ENCODE measurements at regions not wholly inside any gene's neighbourhood (a gene's known extent, or its start where the extent isn't known, plus 50 kb on each side); places are given as distances from the start of the nearest gene placed in this dataset.

DNA sequence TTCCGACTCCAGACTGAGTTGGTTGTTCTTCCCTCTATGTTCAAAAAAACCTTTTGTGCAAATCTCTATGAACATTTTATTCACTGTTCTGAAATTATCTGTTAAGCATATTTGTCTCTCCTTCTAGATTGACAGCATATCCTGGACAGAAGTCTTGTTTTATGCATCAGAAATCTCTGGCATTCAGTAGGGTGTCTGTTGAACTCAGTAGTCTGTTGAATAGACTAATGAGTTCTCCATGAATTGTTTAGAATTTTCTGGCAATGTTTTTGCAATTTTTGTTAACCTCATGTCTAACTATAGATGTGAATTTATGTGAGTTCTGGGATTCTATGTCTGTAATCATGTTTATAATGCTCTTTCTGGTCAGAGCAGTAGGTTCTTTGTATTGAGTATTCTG is 222.5 kb upstream of the KCNMB2 start:
- Histone ChIP-seq H4K20me1 (replicated peaks in 1 of 2; ENCODE audit: control insufficient read depth in 1 of 2, insufficient read depth in 2 of 2, low read length in 2 of 2) (no peaks in the 10 kb centered on the region), H3K23ac (ENCODE audit: insufficient read length) (no peak overlapping the region), H3K56ac (replicated peaks; ENCODE audit: insufficient read length, low read depth, low read length) (no peak overlapping the region), H3K4me2 (ENCODE audit: insufficient read depth in 1 of 2, low read depth in 2 of 2, low read length in 2 of 2) (no peak overlapping the region), H3K18ac (ENCODE audit: extremely low read depth, low read length) (no peak overlapping the region), H3K4me3 (ENCODE audit: extremely low read depth in 1 of 4, insufficient read depth in 2 of 4, low read depth in 3 of 4, low read length in 4 of 4) (no peak overlapping the region), H3K79me2 (ENCODE audit: control insufficient read depth in 1 of 2, insufficient read depth in 2 of 2, low read length in 2 of 2) (no peaks in the 10 kb centered on the region), H3K27ac (ENCODE audit: low read depth, low read length) (no peak overlapping the region), H3K14ac (ENCODE audit: insufficient read length) (no peak overlapping the region), H3K9ac (replicated peaks in 1 of 4; ENCODE audit: extremely low read depth in 1 of 4, low read depth in 3 of 4, low read length in 3 of 4) (no peak overlapping the region), H2BK12ac (ENCODE audit: low read depth, low read length) (no peak overlapping the region), H3K4me1 (replicated peaks in 1 of 4; ENCODE audit: control insufficient read depth in 3 of 4, insufficient read depth in 4 of 4, low read length in 3 of 4) (peaks cover 0 to 7% (median 0%) of the 10 kb centered on the region in 4 experiments; a peak in 1 of 7 replicates), H3K27me3 (replicated peaks in 1 of 4; ENCODE audit: control insufficient read depth in 3 of 4, extremely low read depth in 1 of 4, insufficient read depth in 3 of 4, low read length in 3 of 4) (no peaks in the 10 kb centered on the region), H2AFZ (ENCODE audit: low read length) (no peak overlapping the region), H3K9me3 (ENCODE audit: insufficient read depth in 2 of 2, low read depth in 1 of 2, low read length in 1 of 2) (no peaks in the 10 kb centered on the region), H4K91ac (replicated peaks; ENCODE audit: insufficient read length, low read length) (no peak overlapping the region), H2BK5ac (ENCODE audit: low read depth, low read length) (no peak overlapping the region), H2BK15ac (ENCODE audit: low read length) (no peak overlapping the region), H3K79me1 (ENCODE audit: low read depth, low read length) (no peaks in the 10 kb centered on the region), H4K5ac (ENCODE audit: insufficient read length, low read depth, low read length) (no peak overlapping the region), H3K36me3 (ENCODE audit: control insufficient read depth in 2 of 4, insufficient read depth in 4 of 4, low read length in 3 of 4) (no peaks in the 10 kb centered on the region), H3K23me2 (ENCODE audit: low read depth, low read length) (no peaks in the 10 kb centered on the region), H4K8ac (ENCODE audit: extremely low read depth, insufficient read depth, low read length) (no peak overlapping the region), H2BK120ac (replicated peaks; ENCODE audit: low read depth, low read length) (no peak overlapping the region), H3K4ac (replicated peaks; ENCODE audit: insufficient read length, low read depth, low read length) (no peak overlapping the region), H2BK20ac (ENCODE audit: low read length) (no peak overlapping the region), H2AK5ac (ENCODE audit: low read depth, low read length) (no peak overlapping the region)
- ChIA-PET POLR2A (ENCODE audit: partially characterized antibody) (no interaction called here), CTCF (ENCODE audit: partially characterized antibody) (interaction anchor here (1.3 kb wide), 1 partner anchor 164 kb away, joined by 3 read pairs; no protein-coding TSS in a partner anchor)
- 100% methylated on average over 1 of the region's 1 CpG; no CpG with 5 or more reads in 1 of the 2 experiments for WGBS, 2 experiments (ENCODE audit: extremely low coverage in 1 of 2, insufficient coverage in 1 of 2, insufficient read length in 1 of 2, insufficient replicate concordance in 2 of 2, low coverage in 1 of 2, low lambda C conversion rate in 2 of 2, missing lambda C conversion rate in 1 of 2)
- TF ChIP-seq JUND (IDR thresholded peaks at IDR 0.05; ENCODE audit: low read length) = no peak
- TF ChIP-seq TEAD4 (IDR thresholded peaks at IDR 0.05; ENCODE audit: low read depth, low read length) = no peak
- no peak for TF ChIP-seq TAF1 (IDR thresholded peaks at IDR 0.05; ENCODE audit: low read depth, low read length)
- TF ChIP-seq, protein P1, sequence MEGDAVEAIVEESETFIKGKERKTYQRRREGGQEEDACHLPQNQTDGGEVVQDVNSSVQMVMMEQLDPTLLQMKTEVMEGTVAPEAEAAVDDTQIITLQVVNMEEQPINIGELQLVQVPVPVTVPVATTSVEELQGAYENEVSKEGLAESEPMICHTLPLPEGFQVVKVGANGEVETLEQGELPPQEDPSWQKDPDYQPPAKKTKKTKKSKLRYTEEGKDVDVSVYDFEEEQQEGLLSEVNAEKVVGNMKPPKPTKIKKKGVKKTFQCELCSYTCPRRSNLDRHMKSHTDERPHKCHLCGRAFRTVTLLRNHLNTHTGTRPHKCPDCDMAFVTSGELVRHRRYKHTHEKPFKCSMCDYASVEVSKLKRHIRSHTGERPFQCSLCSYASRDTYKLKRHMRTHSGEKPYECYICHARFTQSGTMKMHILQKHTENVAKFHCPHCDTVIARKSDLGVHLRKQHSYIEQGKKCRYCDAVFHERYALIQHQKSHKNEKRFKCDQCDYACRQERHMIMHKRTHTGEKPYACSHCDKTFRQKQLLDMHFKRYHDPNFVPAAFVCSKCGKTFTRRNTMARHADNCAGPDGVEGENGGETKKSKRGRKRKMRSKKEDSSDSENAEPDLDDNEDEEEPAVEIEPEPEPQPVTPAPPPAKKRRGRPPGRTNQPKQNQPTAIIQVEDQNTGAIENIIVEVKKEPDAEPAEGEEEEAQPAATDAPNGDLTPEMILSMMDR (IDR thresholded peaks at IDR 0.05; ENCODE audit: control extremely low read depth in 1 of 3, insufficient read depth in 1 of 3, low read depth in 1 of 3, low read length in 3 of 3) = no peak
- no peak for TF ChIP-seq KDM4A (IDR thresholded peaks at IDR 0.05; ENCODE audit: low read depth, low read length, severe bottlenecking)
- TF ChIP-seq RAD21 (IDR thresholded peaks at IDR 0.05 in 1 of 2, conservative IDR thresholded peaks at IDR 0.05 in 1 of 2; ENCODE audit: low read depth in 2 of 2, low read length in 2 of 2) = no peak
- TF ChIP-seq SIN3A (conservative IDR thresholded peaks at IDR 0.05 in 1 of 2, IDR thresholded peaks at IDR 0.05 in 1 of 2; ENCODE audit: low read depth in 1 of 2, low read length in 2 of 2) = no peak
- TF ChIP-seq GTF2F1 (IDR thresholded peaks at IDR 0.05; ENCODE audit: borderline replicate concordance, low read depth, low read length) = no peak
- no peak for FAIRE-seq
- DNase-seq (ENCODE audit: low read depth in 1 of 2, low spot score in 2 of 2) = no peak
